HG02571 (cell line): ENCODE measurements at regions not wholly inside any gene's neighbourhood (a gene's known extent, or its start where the extent isn't known, plus 50 kb on each side); places are given as distances from the start of the nearest gene placed in this dataset.
"Not testable (repeated sequence)": the region's sequence is repeated elsewhere in the genome, so short reads cannot be mapped to it uniquely, and the experiment has no call there.

Experiments
- ATAC-seq: cut with Tn5 transposase; IDR thresholded peaks from one replicate; pipeline ENCODE4 v1.9.1; 2021; ENCODE audit warnings: mild to moderate bottlenecking, moderate library complexity; ENCODE audit not compliant: unreplicated experiment

DNA sequence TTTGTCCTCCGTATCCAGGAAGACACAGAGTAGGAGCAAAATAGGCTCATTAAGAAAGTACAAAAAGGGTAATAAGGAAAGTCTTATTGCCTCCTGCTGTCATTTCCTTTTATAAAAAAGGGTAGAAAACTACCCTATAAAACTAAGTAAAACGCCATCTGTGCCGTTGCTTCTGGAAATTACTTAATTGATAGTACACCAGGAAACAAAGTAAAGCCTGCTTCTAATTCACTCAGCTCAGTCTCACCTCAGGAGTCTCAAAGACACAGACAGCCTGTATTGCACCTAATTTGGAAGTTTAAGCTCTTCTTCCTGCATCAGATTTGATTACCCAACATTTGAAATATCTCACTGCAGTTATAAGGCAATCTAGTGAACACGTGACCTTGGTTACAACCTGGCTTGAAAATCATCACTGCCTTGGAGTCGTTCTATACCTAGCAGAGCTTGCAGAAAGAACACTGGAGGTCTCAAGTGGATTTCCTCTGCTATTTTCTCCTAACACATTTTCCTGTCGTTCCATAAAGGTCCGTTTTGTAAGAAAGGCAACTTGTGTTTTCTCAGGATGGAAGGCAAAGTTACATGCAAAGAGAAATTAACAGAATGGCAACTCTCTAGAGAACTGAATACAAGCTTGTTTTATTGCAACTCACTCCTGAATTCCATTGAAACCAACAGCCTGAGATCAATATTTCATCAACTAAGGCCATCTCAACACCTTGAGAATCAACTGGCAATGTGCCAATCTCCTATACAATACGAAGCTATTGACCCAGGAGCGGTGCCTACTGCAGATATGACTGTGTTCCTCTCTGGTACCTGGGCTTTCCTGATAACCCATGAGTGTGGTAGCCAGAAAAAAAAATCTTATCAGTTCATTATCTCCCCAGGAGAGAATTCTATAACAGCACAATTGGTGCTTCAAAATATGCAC lies 203.3 kb upstream of the LMCD1 start:
- no peak for ATAC-seq

DNA sequence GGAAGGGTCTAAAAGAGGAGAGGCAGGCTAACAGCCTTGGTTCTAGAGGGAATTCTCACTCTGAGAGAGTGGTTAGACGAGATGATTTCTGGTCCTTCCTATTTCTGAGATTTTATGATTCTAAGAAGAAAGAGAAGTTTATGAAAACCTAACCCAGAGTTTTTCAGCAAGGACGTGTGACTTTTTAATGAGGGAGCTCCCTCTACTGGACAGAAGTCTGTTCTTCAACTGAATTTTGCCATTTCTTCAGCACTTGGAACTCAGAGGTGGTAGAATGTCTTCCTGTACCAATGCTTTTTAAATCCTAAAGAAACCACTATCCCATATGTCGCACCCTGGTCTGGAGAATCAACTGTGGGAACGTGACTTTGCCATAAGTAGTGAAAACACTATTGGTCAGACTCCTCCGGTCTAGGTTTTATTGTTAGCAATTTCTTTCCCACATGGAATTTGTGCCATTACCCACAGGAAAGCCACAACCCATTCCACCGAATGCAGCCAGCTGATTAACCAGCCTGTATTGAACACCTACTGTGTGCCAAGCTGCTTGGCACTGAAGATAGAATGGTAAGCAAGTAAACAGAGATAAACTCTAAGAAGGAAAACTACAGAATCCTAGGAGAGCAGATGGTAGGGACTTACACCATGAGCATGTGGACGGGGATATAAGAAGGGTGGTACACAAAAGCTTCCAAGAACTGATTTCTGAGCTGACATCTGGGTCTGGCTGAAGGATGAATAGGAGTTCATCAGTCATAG lies 199.5 kb upstream of the LMCD1 start:
- no peak for ATAC-seq

DNA sequence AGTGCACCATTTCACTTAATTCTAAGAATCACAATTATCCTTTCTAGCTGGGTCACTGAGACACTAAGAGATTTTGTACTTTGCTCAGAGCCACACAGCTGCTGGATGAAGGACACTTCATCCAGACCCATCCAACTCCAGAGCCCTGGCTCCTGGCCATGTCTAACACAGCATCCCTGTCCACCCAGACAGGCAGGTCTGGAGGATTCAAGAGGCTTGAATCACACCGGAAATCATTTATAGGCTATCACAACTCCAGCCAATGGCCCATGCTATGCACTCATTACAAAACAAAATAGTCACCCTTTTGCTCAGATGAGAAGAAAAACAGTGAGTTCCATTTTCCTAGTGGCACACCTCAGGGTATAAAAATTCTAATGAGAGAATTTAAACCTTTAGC lies 198.2 kb upstream of the LMCD1 start:
- no peak for ATAC-seq

DNA sequence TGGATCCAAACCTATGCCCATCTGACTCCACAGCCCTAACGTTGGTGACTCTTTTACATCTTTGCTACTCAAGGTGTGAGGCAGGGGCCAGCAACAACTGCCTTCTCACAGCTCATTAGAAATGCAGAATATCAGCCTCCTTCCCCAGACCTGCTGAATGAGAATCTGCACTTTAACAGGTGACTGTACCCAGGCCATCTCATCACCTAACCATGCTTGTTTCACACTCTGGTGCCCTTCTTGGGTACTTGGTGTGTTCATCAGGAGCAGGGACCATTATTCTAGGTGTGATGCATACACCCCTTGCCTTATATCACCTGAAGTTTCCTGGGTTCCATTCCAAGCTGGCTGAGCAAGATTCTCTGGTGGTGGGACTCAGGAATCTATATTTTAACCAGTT lies 196.3 kb upstream of the LMCD1 start:
- no peak for ATAC-seq

DNA sequence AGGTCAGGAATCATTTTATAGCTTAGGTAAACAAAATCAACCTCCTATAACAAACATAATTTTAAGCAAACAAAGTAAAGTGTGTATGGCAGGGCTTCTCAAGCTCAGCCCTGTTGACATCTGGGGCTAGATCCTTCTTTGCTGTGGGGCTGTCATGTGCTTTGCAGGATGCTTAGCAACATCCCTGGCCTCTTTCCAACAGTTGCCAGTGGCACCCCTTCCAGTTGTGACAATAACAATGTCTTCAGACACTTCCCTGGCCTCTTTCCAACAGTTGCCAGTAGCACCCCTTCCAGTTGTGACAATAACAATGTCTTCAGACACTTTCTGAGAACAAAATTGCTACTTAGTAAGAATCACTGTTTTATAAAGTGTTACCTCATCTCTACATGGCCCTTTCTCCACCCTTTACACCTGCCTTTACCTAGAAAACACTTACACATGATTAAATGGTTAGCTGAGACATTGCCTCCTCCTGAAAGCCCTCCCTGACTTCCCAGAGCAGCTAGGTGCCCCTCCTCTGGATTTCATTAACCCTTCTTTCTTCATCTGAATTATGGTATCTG lies 194.0 kb upstream of the LMCD1 start:
- no peak for ATAC-seq

DNA sequence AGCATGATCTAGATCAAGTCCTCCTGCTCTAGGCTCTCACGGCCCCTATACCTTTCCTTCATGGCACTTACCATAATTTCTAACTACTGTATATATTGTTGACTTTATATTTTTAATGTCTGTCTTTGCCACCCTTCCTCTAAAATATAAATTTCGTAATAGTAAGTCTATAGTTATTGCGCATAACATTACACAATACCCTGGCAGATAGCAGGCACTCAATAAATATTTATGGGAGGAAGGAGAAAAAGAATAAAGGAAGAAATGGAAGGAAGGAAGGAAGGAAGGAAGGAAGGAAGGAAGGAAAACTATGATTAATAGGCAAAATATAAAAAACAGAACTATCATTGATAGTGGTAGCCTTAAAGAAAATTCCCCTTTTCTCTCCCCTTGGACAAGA lies 190.3 kb upstream of the LMCD1 start:
- ATAC-seq = no peak

DNA sequence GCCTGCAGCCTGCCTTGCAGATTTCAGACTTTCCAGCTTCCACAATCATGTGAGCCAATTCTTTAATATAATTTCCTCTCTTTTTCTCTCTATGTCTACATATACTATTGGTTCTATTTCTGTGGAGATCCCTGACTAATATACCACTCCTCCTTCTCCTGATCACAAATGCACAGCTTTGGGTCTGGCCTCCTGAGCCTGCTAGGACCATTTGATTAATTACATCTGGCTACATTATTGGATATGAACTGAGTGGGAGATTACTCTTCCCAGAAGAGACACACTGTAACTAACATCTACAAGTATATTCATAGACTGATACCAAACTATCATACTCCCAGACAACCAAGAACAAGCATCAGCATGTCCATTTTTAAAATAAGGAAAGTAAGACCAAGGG lies 188.9 kb upstream of the LMCD1 start:
- no peak for ATAC-seq

DNA sequence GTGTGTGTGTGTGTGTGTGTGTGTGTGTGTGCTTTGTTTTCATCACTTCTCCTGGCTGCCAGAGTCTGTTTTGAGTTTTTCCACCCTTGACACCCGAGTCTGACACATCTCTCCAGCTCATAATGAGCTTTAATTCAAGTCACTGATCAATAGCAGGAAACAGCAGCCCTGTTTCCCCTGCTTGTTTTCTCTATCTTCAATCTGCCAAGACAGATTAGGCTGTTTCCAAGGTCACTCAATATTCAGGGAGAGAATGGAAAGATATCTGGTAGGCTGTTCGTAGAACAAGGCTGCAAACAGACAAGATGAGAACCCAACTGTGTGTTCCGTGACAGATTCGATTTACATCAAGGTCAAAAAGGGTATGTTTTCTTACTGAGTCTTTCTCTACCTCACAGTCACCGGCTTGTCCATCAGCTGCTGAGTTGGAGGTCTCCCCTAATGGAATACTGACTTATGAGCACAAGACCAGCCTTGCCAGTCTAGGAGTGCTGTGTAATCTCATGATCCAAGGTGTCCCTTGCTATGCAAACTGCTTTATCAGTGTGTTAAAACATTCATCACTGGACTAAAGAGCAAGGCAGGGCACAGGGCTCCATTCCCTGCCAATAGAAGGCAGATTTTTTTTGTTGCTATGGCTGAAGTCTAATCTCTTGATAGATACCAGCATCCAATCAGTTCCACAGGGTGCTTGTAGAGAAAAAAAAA lies 187.9 kb upstream of the LMCD1 start:
- ATAC-seq = no peak

GRCh38 chr3:8315526-8315925 lies 186.1 kb upstream of the LMCD1 start:
- not testable (repeated sequence) for ATAC-seq

DNA sequence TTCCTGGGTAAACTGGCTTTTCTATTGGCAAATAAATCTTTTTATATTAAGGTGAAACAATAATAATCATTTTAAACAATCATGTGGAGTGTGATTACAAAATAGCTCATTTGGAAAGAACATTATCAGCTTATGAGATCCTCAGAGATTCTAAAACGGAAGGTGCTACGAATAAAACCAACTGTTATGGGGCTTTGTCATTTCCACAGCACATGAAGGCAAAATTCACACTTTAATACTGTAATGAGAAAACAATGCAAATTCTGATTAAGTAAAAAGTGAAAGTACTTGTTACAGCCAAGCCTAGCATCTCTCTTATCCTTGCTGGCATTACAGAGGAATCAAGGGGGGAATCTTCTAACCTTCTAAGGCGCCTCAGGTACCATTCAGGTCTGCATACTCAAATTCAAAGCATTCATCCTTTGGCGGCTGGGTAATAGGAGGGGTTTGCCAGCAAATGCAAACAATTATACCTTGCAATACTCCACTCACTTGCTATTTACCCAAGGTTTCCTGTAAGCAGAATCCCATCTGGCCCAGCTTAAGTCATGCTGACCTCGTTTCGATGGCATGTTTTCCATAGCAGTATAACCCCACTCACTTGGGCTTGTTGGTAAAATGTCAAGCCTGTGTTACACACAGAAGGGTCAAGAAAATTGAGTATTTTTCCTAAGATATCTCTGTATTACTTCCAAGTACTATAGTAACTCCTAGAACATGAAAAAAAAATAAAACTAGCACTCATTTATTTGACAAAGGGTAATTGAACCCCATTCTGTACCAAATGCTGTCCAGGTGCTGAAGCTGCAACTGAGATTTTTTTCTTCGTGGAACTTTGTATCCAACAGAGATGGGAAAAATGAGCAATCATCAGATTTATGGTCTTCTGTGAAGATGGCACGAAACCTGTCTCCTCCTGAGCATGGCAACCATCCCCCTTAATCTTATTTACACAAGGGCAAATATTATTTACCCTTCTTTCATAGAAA lies 183.7 kb upstream of the LMCD1 start:
- ATAC-seq = no peak

DNA sequence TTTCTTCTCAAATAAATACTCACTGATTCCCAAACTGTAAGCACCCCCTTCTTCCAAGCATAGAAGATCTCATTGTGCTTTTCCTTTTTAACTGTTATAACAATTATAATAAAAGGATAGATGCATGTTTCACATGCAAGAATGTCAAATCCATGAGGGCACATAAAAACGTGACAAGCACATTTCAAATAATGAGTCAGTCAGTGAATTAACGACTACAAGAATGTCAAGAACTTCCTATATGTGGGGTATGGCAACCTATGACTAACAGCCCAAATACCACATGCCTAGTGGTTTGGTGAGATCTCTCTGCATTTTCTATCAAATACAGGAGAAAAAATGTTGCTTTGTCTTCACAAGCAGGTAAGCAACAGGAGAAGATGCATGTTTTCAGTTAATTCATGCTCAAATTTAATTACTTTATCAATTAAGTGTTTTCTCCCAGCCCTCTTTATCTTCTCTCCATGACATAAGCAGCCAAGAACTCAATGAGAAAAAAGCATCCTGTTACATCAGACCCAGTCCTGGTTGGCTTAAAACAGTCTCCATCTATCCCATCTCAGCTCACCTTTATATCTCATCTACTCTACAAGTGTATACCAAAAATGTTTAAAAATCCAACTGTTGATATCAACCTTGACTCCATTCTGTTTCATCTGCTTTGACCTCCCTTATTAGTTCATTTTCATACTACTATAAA lies 181.5 kb upstream of the LMCD1 start:
- ATAC-seq = no peak

GRCh38 chr3:8320711-8321458 lies 180.7 kb upstream of the LMCD1 start:
- no peak for ATAC-seq

- peak; percentile 70 for ATAC-seq
These were observed 176.9 kb upstream of the LMCD1 start for GRCh38 chr3:8324747-8325146.

- ATAC-seq = no peak
These were observed 176.3 kb upstream of the LMCD1 start for GRCh38 chr3:8325306-8325705.

- ATAC-seq = not testable (repeated sequence)
These were observed 175.8 kb upstream of the LMCD1 start for GRCh38 chr3:8325833-8326232.

GRCh38 chr3:8327739-8328138 lies 173.9 kb upstream of the LMCD1 start:
- ATAC-seq = no peak

DNA sequence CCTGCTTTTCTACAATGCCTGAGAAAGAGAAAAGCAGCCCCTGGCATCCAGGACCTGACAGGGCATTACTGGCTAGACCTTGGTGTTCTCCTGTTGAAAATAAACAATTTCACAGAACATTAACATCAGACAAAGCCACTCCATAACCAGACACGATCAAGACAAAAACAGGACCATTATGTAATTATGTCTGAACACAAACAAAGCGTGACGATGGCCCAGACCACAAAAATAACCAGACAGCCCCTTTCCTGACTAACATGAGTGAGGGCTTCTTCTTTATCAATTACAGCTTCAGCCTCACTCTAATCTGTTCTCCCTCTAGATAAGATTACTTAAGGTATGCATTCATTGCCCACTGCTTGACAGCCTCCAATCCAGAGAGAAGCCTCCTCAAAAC lies 172.7 kb upstream of the LMCD1 start:
- no peak for ATAC-seq

GRCh38 chr3:8329598-8329997 lies 172.0 kb upstream of the LMCD1 start:
- no peak for ATAC-seq

GRCh38 chr3:8336456-8336855 lies 165.2 kb upstream of the LMCD1 start:
- ATAC-seq = no peak
